ENCODE measurements at regions not wholly inside any gene's neighbourhood (a gene's known extent, or its start where the extent isn't known, plus 50 kb on each side); places are given as distances from the start of the nearest gene placed in this dataset.

DNA sequence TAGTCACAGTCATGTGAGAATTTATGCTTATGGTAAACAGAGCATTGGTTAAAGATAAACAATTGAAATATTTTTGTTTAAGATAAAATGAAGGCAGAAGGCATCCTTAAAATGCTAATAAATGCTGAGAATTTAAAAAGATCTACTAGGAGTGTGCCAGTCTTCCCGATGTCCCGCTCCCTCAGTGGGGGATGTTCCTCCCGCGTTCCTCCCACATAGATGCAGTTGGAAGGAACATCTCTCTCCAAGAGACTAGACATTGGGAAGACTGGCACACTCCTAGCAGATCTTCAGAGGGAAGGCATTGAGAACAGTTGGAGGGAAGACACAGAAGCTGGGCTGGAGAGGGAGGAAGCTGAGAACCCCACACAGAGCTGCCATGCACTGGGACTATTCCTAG is 203.3 kb downstream of the EDN1 start:
- TF ChIP-seq, protein P1, sequence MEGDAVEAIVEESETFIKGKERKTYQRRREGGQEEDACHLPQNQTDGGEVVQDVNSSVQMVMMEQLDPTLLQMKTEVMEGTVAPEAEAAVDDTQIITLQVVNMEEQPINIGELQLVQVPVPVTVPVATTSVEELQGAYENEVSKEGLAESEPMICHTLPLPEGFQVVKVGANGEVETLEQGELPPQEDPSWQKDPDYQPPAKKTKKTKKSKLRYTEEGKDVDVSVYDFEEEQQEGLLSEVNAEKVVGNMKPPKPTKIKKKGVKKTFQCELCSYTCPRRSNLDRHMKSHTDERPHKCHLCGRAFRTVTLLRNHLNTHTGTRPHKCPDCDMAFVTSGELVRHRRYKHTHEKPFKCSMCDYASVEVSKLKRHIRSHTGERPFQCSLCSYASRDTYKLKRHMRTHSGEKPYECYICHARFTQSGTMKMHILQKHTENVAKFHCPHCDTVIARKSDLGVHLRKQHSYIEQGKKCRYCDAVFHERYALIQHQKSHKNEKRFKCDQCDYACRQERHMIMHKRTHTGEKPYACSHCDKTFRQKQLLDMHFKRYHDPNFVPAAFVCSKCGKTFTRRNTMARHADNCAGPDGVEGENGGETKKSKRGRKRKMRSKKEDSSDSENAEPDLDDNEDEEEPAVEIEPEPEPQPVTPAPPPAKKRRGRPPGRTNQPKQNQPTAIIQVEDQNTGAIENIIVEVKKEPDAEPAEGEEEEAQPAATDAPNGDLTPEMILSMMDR (IDR thresholded peaks at IDR 0.05 in 8 of 11, conservative IDR thresholded peaks at IDR 0.05 in 3 of 11): no peak
- TF ChIP-seq POLR2AphosphoS5 (IDR thresholded peaks at IDR 0.05): no peak

Data from spleen (tissue), 7 donors.